ENCODE measurements at regions not wholly inside any gene's neighbourhood (a gene's known extent, or its start where the extent isn't known, plus 50 kb on each side); places are given as distances from the start of the nearest gene placed in this dataset.

- TF ChIP-seq CTCF (IDR thresholded peaks at IDR 0.05) (no peak), POLR2A (IDR thresholded peaks at IDR 0.05) (no peak)
These were observed 626.5 kb upstream of the MAP3K7 start for GRCh38 chr6:91213229-91213901.
